ENCODE measurements at regions not wholly inside any gene's neighbourhood (a gene's known extent, or its start where the extent isn't known, plus 50 kb on each side); places are given as distances from the start of the nearest gene placed in this dataset.

DNA sequence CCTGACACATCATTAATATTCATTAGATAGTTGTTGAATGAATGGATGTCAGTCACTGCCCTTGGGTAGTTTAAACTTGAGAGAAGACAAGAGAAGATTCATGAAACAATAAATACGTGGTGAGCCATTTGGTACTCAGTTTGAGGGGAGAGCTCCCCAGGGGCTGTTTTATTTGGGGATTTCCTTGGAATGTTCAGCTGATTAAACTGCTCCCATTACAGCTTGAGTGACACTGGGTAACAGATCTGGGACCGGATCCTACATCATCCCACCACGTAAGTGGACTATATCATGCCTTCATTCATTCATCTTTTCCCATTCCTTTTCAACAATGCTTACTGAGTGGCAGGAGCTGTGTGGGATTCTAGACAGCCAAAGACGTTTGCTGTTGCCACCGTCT lies 162.0 kb downstream of the FAT3 start:
- no peak for ATAC-seq
- no peak for DNase-seq
- Mint-ChIP-seq H3K9me3 (peaks cover 3 to 11% of the 10 kb centered on the region in 2 donors), H3K4me3 (no peak overlapping the region), H3K4me1 (no peaks in the 10 kb centered on the region), H3K36me3 (no peaks in the 10 kb centered on the region), H3K27ac (no peak overlapping the region), H3K27me3 (ENCODE audit: low read depth in 2 of 2) (no peaks in the 10 kb centered on the region)
- intact Hi-C loops (cut with micrococcal nuclease) = no loop called here
- Histone ChIP-seq H3K4me1 (ENCODE audit: control insufficient read depth, insufficient read depth, low read length) (no peaks in the 10 kb centered on the region), H3K4me3 (ENCODE audit: low read length) (no peak overlapping the region), H3K36me3 (ENCODE audit: control insufficient read depth, insufficient read depth, low read length) (no peaks in the 10 kb centered on the region), H3K27me3 (ENCODE audit: control insufficient read depth, insufficient read depth, low read length) (no peaks in the 10 kb centered on the region), H3K27ac (ENCODE audit: low read length) (no peak overlapping the region), H3K9me3 (ENCODE audit: control insufficient read depth, insufficient read depth, low read length) (no peaks in the 10 kb centered on the region)
- 86% methylated on average over 5 of the region's 5 CpGs for WGBS (ENCODE audit: insufficient coverage)
- no peak for TF ChIP-seq CTCF (IDR thresholded peaks at IDR 0.05)

DNA sequence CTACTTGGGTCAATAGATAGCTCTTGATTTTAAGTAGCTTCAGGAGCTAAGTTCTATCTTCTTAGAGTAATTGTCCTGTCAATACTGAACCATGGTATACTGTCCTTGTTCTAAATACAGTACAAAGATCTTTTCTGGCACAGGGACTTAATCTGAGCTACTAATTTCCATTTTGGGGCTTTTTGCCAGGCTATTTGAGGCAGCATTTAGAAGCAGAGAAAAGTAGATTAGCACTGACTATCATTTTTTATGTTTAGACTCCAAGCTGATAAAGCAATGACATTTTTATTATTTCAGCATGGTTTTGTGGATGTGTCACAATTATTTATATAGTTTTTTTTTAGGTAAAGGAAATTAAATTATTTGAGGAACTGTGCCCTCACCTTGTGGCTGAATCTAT lies 163.2 kb downstream of the FAT3 start:
- Mint-ChIP-seq H3K27ac (no peak overlapping the region), H3K36me3 (no peaks in the 10 kb centered on the region), H3K27me3 (ENCODE audit: low read depth in 2 of 2) (no peaks in the 10 kb centered on the region), H3K4me1 (no peaks in the 10 kb centered on the region), H3K4me3 (no peak overlapping the region), H3K9me3 (peaks cover 3 to 11% of the 10 kb centered on the region in 2 donors)
- Histone ChIP-seq H3K9me3 (ENCODE audit: control insufficient read depth, insufficient read depth, low read length) (no peaks in the 10 kb centered on the region), H3K4me3 (ENCODE audit: low read length) (no peak overlapping the region), H3K27ac (ENCODE audit: low read length) (no peak overlapping the region), H3K36me3 (ENCODE audit: control insufficient read depth, insufficient read depth, low read length) (no peaks in the 10 kb centered on the region), H3K27me3 (ENCODE audit: control insufficient read depth, insufficient read depth, low read length) (no peaks in the 10 kb centered on the region), H3K4me1 (ENCODE audit: control insufficient read depth, insufficient read depth, low read length) (no peaks in the 10 kb centered on the region)
- intact Hi-C loops (cut with micrococcal nuclease) = no loop called here
- DNase-seq (no peak), ATAC-seq (no peak)
- TF ChIP-seq CTCF (IDR thresholded peaks at IDR 0.05) = no peak

GRCh38 chr11:92388380-92388779 lies 163.8 kb downstream of the FAT3 start:
- no peak overlapping the region for H3K27ac ChIP-seq (ENCODE audit: low read length)
- Mint-ChIP-seq H3K9me3 (peaks cover 3 to 11% of the 10 kb centered on the region in 2 donors), H3K4me3 (no peak overlapping the region), H3K36me3 (no peaks in the 10 kb centered on the region), H3K27ac (no peak overlapping the region), H3K4me1 (no peaks in the 10 kb centered on the region), H3K27me3 (ENCODE audit: low read depth in 2 of 2) (no peaks in the 10 kb centered on the region)
- 100% methylated on average over 1 of the region's 1 CpG for WGBS (ENCODE audit: insufficient coverage)
- H3K9me3 ChIP-seq (ENCODE audit: control insufficient read depth, insufficient read depth, low read length) = no peaks in the 10 kb centered on the region
- H3K36me3 ChIP-seq (ENCODE audit: control insufficient read depth, insufficient read depth, low read length) = no peaks in the 10 kb centered on the region
- DNase-seq (no peak), ATAC-seq (no peak)
- H3K4me1 ChIP-seq (ENCODE audit: control insufficient read depth, insufficient read depth, low read length) = no peaks in the 10 kb centered on the region
- H3K27me3 ChIP-seq (ENCODE audit: control insufficient read depth, insufficient read depth, low read length) = no peaks in the 10 kb centered on the region
- intact Hi-C loops (cut with micrococcal nuclease) = no loop called here
- H3K4me3 ChIP-seq (ENCODE audit: low read length) = no peak overlapping the region
- TF ChIP-seq CTCF (IDR thresholded peaks at IDR 0.05) = no peak

GRCh38 chr11:92390783-92391182 lies 166.2 kb downstream of the FAT3 start:
- ATAC-seq = no peak
- intact Hi-C loops (cut with micrococcal nuclease) = no loop called here
- Mint-ChIP-seq H3K27ac (no peak overlapping the region), H3K36me3 (no peaks in the 10 kb centered on the region), H3K27me3 (ENCODE audit: low read depth in 2 of 2) (no peaks in the 10 kb centered on the region), H3K4me3 (no peak overlapping the region), H3K4me1 (no peaks in the 10 kb centered on the region), H3K9me3 (peaks cover 4 to 11% of the 10 kb centered on the region in 2 donors)
- no peak overlapping the region for H3K27ac ChIP-seq (ENCODE audit: low read length)
- no peaks in the 10 kb centered on the region for H3K4me1 ChIP-seq (ENCODE audit: control insufficient read depth, insufficient read depth, low read length)
- DNase-seq = no peak
- no peaks in the 10 kb centered on the region for H3K27me3 ChIP-seq (ENCODE audit: control insufficient read depth, insufficient read depth, low read length)
- no peak for TF ChIP-seq CTCF (IDR thresholded peaks at IDR 0.05)
- H3K9me3 ChIP-seq (ENCODE audit: control insufficient read depth, insufficient read depth, low read length) = no peaks in the 10 kb centered on the region
- H3K36me3 ChIP-seq (ENCODE audit: control insufficient read depth, insufficient read depth, low read length) = no peaks in the 10 kb centered on the region
- H3K4me3 ChIP-seq (ENCODE audit: low read length) = no peak overlapping the region
